H1 (cell line): ENCODE measurements at regions not wholly inside any gene's neighbourhood (a gene's known extent, or its start where the extent isn't known, plus 50 kb on each side); places are given as distances from the start of the nearest gene placed in this dataset.

Experiments
- CTCF ChIA-PET: fragments of 300-600 bp; sonication (Branson Sonifier 250); formaldehyde crosslinking; loops from one replicate; lab custom pipeline; 2021; ENCODE audit not compliant: partially characterized antibody; lab: Charles Lee
- POLR2A ChIA-PET: fragments of 300-600 bp; sonication (Branson Sonifier 250); formaldehyde crosslinking; loops from one replicate; lab custom pipeline; 2021; ENCODE audit warnings: inconsistent platforms; ENCODE audit not compliant: partially characterized antibody; lab: Charles Lee
- DNase-seq, 2 experiments: peaks; one replicate each; pipeline versions ENCODE4 v3.0.0 to v3.0.0-alpha.2; 2010 to 2022; ENCODE audit warnings: low spot score in 2 of 2, low read depth in 1 of 2, mixed read lengths in 1 of 2
- FAIRE-seq: peaks from 2 replicates; lab custom pipeline; 2011; peaks lifted over from hg19 to GRCh38; lab: Jason Lieb, UNC
- H2AFZ ChIP-seq: 2 replicates; pipeline ENCODE4 v1.8.1; 2012; ENCODE audit warnings: low read length, inconsistent platforms
- H2AK5ac ChIP-seq: 2 replicates; pipeline ENCODE4 v1.6.1; 2013; ENCODE audit warnings: low read depth, low read length
- H2BK120ac ChIP-seq: replicated peaks from 2 replicates; pipeline ENCODE3; 2013; ENCODE audit warnings: low read depth, low read length, inconsistent platforms
- H2BK12ac ChIP-seq: 2 replicates; pipeline ENCODE4 v1.6.1; 2013; ENCODE audit warnings: low read depth, low read length
- H2BK15ac ChIP-seq: 2 replicates; pipeline ENCODE4 v1.6.1; 2013; ENCODE audit warnings: low read length
- H2BK20ac ChIP-seq: 2 replicates; pipeline ENCODE4 v1.6.1; 2013; ENCODE audit warnings: low read length
- H2BK5ac ChIP-seq: 2 replicates; pipeline ENCODE4 v1.6.1; 2013; ENCODE audit warnings: low read depth, low read length
- H3K14ac ChIP-seq: 2 replicates; pipeline ENCODE4 v1.6.1; 2013; ENCODE audit warnings: inconsistent platforms; ENCODE audit not compliant: insufficient read length
- H3K18ac ChIP-seq: 2 replicates; pipeline ENCODE4 v1.6.1; 2013; ENCODE audit warnings: low read length; ENCODE audit errors: extremely low read depth
- H3K23ac ChIP-seq: 2 replicates; pipeline ENCODE4 v1.6.1; 2013; ENCODE audit warnings: inconsistent platforms; ENCODE audit not compliant: insufficient read length
- H3K23me2 ChIP-seq: 2 replicates; pipeline ENCODE4 v1.6.1; 2013; ENCODE audit warnings: low read depth, low read length
- H3K27ac ChIP-seq: 2 replicates; pipeline ENCODE4 v1.6.1; 2011; ENCODE audit warnings: low read depth, low read length, inconsistent platforms
- H3K27me3 ChIP-seq, 4 experiments: replicated peaks in 1 of 4; 1 replicate in 1 of 4; 2 replicates in 3 of 4; pipeline versions ENCODE4 v1.6.1 to v1.8.1; 2011 to 2013; ENCODE audit warnings: low read length in 3 of 4, mild to moderate bottlenecking in 3 of 4, inconsistent platforms in 2 of 4, mixed read lengths in 2 of 4, moderate library complexity in 1 of 4; ENCODE audit not compliant: control insufficient read depth in 3 of 4, insufficient read depth in 3 of 4; ENCODE audit errors: extremely low read depth in 1 of 4
- H3K36me3 ChIP-seq, 4 experiments: 2 replicates each; pipeline versions ENCODE4 v1.6.1 to v1.8.1; 2011 to 2013; ENCODE audit warnings: mild to moderate bottlenecking in 4 of 4, low read length in 3 of 4, moderate library complexity in 2 of 4, control low read depth in 1 of 4, inconsistent platforms in 1 of 4; ENCODE audit not compliant: insufficient read depth in 4 of 4, control insufficient read depth in 2 of 4
- H3K4ac ChIP-seq: replicated peaks from 2 replicates; pipeline ENCODE3; 2013; ENCODE audit warnings: low read length, low read depth, mixed read lengths, inconsistent platforms; ENCODE audit not compliant: insufficient read length
- H3K4me1 ChIP-seq, 4 experiments: replicated peaks in 1 of 4; 1 replicate in 1 of 4; 2 replicates in 3 of 4; pipeline versions ENCODE4 v1.6.1 to v1.8.1; 2011 to 2013; ENCODE audit warnings: low read length in 3 of 4, inconsistent platforms in 2 of 4, mixed read lengths in 1 of 4; ENCODE audit not compliant: insufficient read depth in 4 of 4, control insufficient read depth in 3 of 4
- H3K4me2 ChIP-seq, 2 experiments: 2 replicates each; pipeline versions ENCODE4 v1.6.1 to v1.8.1; 2011 to 2013; ENCODE audit warnings: low read depth in 2 of 2, low read length in 2 of 2, control low read depth in 1 of 2, inconsistent platforms in 1 of 2, mild to moderate bottlenecking in 1 of 2; ENCODE audit not compliant: insufficient read depth in 1 of 2
- H3K4me3 ChIP-seq, 4 experiments: fragments of 200-600, 300-600 bp in 1 of 4; sonication (generic), shearing (Covaris generic), sonication (Bioruptor Twin) in 1 of 4; 2 replicates each; pipeline versions ENCODE4 v1.5.1 to v1.8.1; 2011 to 2016; ENCODE audit warnings: low read length in 4 of 4, low read depth in 3 of 4, control low read depth in 2 of 4, inconsistent platforms in 2 of 4, mild to moderate bottlenecking in 2 of 4, mixed read lengths in 1 of 4, moderate library complexity in 1 of 4; ENCODE audit not compliant: insufficient read depth in 2 of 4; ENCODE audit errors: extremely low read depth in 1 of 4
- H3K56ac ChIP-seq: replicated peaks from 2 replicates; pipeline ENCODE3; 2013; ENCODE audit warnings: low read depth, mild to moderate bottlenecking, mixed read lengths, low read length, inconsistent platforms; ENCODE audit not compliant: insufficient read length
- H3K79me1 ChIP-seq: 2 replicates; pipeline ENCODE4 v1.6.1; 2013; ENCODE audit warnings: low read depth, low read length, control low read depth
- H3K79me2 ChIP-seq, 2 experiments: 2 replicates each; pipeline versions ENCODE4 v1.6.1 to v1.8.1; 2012 to 2013; ENCODE audit warnings: low read length in 2 of 2, mild to moderate bottlenecking in 2 of 2, inconsistent platforms in 1 of 2; ENCODE audit not compliant: insufficient read depth in 2 of 2, control insufficient read depth in 1 of 2
- H3K9ac ChIP-seq, 4 experiments: replicated peaks in 1 of 4; 1 replicate in 1 of 4; 2 replicates in 3 of 4; pipeline versions ENCODE4 v1.6.1 to v1.8.1; 2011 to 2013; ENCODE audit warnings: low read depth in 3 of 4, low read length in 3 of 4, control low read depth in 2 of 4, mild to moderate bottlenecking in 2 of 4, moderate library complexity in 2 of 4, inconsistent platforms in 1 of 4; ENCODE audit errors: extremely low read depth in 1 of 4
- H3K9me3 ChIP-seq, 2 experiments: 2 replicates each; pipeline versions ENCODE4 v1.6.1 to v1.8.1; 2012 to 2013; ENCODE audit warnings: mild to moderate bottlenecking in 2 of 2, moderate library complexity in 2 of 2, control low read depth in 1 of 2, inconsistent platforms in 1 of 2, low read depth in 1 of 2, low read length in 1 of 2, mixed read lengths in 1 of 2; ENCODE audit not compliant: insufficient read depth in 2 of 2
- H4K20me1 ChIP-seq, 2 experiments: replicated peaks in 1 of 2; 2 replicates each; pipeline versions ENCODE3 to v1.8.1; 2011 to 2013; ENCODE audit warnings: inconsistent platforms in 2 of 2, low read length in 2 of 2, mild to moderate bottlenecking in 1 of 2; ENCODE audit not compliant: insufficient read depth in 2 of 2, control insufficient read depth in 1 of 2
- H4K5ac ChIP-seq: 2 replicates; pipeline ENCODE4 v1.6.1; 2013; ENCODE audit warnings: low read length, low read depth, mixed read lengths, inconsistent platforms; ENCODE audit not compliant: insufficient read length
- H4K8ac ChIP-seq: 2 replicates; pipeline ENCODE4 v1.8.0; 2013; ENCODE audit warnings: mild to moderate bottlenecking, moderate library complexity, low read length, inconsistent platforms; ENCODE audit not compliant: insufficient read depth; ENCODE audit errors: extremely low read depth
- H4K91ac ChIP-seq: replicated peaks from 2 replicates; pipeline ENCODE3; 2013; ENCODE audit warnings: low read length, mixed read lengths, inconsistent platforms; ENCODE audit not compliant: insufficient read length
- ASH2L ChIP-seq: fragments of 200-600, 300-600 bp; sonication (generic); IDR thresholded peaks from one replicate; pipeline ENCODE4 v1.7.1; 2017; ENCODE audit warnings: low read length
- MAX ChIP-seq: IDR thresholded peaks from 2 replicates; pipeline ENCODE4 v1.6.1; 2012; ENCODE audit warnings: inconsistent platforms
- WGBS, 2 experiments: shearing (Covaris generic) in 1 of 2; methylation state at CpG; one replicate each; pipeline versions ENCODE4 v1.1.6 to v1.1.7; 2013 to 2015; ENCODE audit warnings: low lambda C conversion rate in 2 of 2, mixed read lengths in 2 of 2, inconsistent platforms in 1 of 2, low coverage in 1 of 2, missing lambda C conversion rate in 1 of 2; ENCODE audit not compliant: insufficient replicate concordance in 2 of 2, insufficient coverage in 1 of 2, insufficient read length in 1 of 2; ENCODE audit errors: extremely low coverage in 1 of 2, missing lambda C conversion rate in 1 of 2; 5-methylcytosine and 5-hydroxymethylcytosine counted together

- no peak overlapping the region for H3K23ac ChIP-seq
- no peaks in the 10 kb centered on the region for H3K36me3 ChIP-seq
- no peak overlapping the region for H3K9ac ChIP-seq
- no peaks in the 10 kb centered on the region for H3K4me1 ChIP-seq
- no peak overlapping the region for H3K4me3 ChIP-seq
- FAIRE-seq, result no peak
- H2BK12ac ChIP-seq, result no peak overlapping the region
- H2AK5ac ChIP-seq, result no peak overlapping the region
- 96% methylated on average over 3 of the region's 3 CpGs; no CpG with 5 or more reads in 1 of the 2 experiments for WGBS, 2 experiments
- H3K18ac ChIP-seq, result no peak overlapping the region
- H2AFZ ChIP-seq, result no peak overlapping the region
- no peak overlapping the region for H3K4me2 ChIP-seq
- H3K14ac ChIP-seq, result no peak overlapping the region
- TF ChIP-seq MAX (no peak), ASH2L (no peak)
- TF ChIP-seq, all 59 proteins: peak for 0
- H3K9me3 ChIP-seq, result no peaks in the 10 kb centered on the region; a peak in 1 of 4 replicates
- no peak overlapping the region for H4K91ac ChIP-seq
- no peaks in the 10 kb centered on the region for H3K79me1 ChIP-seq
- POLR2A ChIA-PET, result no interaction called here
- H3K27me3 ChIP-seq, result no peaks in the 10 kb centered on the region
- H3K23me2 ChIP-seq, result no peaks in the 10 kb centered on the region
- H4K20me1 ChIP-seq, result no peaks in the 10 kb centered on the region
- no peak for DNase-seq
- no peak overlapping the region for H3K56ac ChIP-seq
- no peak overlapping the region for H2BK120ac ChIP-seq
- no peak overlapping the region for H4K5ac ChIP-seq
- H3K4ac ChIP-seq, result no peak overlapping the region
- H2BK5ac ChIP-seq, result no peak overlapping the region
- H2BK15ac ChIP-seq, result no peak overlapping the region
- no peak overlapping the region for H3K27ac ChIP-seq
- no peaks in the 10 kb centered on the region for H3K79me2 ChIP-seq
- H2BK20ac ChIP-seq, result no peak overlapping the region
- CTCF ChIA-PET, result interaction anchor here (1.8 kb wide), 1 partner anchor 368 kb away, joined by 3 read pairs; no protein-coding TSS in a partner anchor
- H4K8ac ChIP-seq, result no peak overlapping the region
Observed at GRCh38 chr6:74840953-74841352, 364.9 kb downstream of the COL12A1 start.
